Type B pancreatic cell (in vitro differentiated cells): ENCODE measurements at regions not wholly inside any gene's neighbourhood (a gene's known extent, or its start where the extent isn't known, plus 50 kb on each side); places are given as distances from the start of the nearest gene placed in this dataset.

ENCODE experiments used
- DNase-seq: peaks from one replicate; pipeline ENCODE4 v3.0.0; 2021; ENCODE audit warnings: mixed read lengths; ENCODE audit not compliant: unreplicated experiment; ENCODE audit errors: extremely low spot score
- H3K27ac Mint-ChIP-seq: 2 replicates; pipeline ENCODE4 v1.8.0; 2021; ENCODE audit warnings: mild to moderate bottlenecking, mixed read lengths
- H3K27me3 Mint-ChIP-seq: 2 replicates; pipeline ENCODE4 v1.8.0; 2021; ENCODE audit warnings: mixed read lengths
- H3K36me3 Mint-ChIP-seq: 2 replicates; pipeline ENCODE4 v1.8.0; 2021; ENCODE audit warnings: mixed read lengths
- H3K4me1 Mint-ChIP-seq: one replicate; pipeline ENCODE4 v1.8.0; 2021; ENCODE audit warnings: mixed read lengths; ENCODE audit not compliant: unreplicated experiment
- H3K4me3 Mint-ChIP-seq: 2 replicates; pipeline ENCODE4 v1.8.0; 2021; ENCODE audit warnings: mild to moderate bottlenecking, mixed read lengths
- H3K9me3 Mint-ChIP-seq: 2 replicates; pipeline ENCODE4 v1.8.0; 2021; ENCODE audit warnings: mixed read lengths
- CTCF ChIP-seq: fragments of 200-600 bp; sonication (generic); conservative IDR thresholded peaks from 2 replicates; pipeline ENCODE4 v1.5.0; 2021; ENCODE audit warnings: antibody characterized with exemption, mild to moderate bottlenecking

- Mint-ChIP-seq H3K4me1 (no peaks in the 10 kb centered on the region), H3K9me3 (peaks cover 2% of the 10 kb centered on the region), H3K27ac (no peak overlapping the region), H3K27me3 (no peaks in the 10 kb centered on the region), H3K4me3 (no peak overlapping the region), H3K36me3 (no peaks in the 10 kb centered on the region)
- no peak for TF ChIP-seq CTCF
- DNase-seq: no peak
These were observed 775.6 kb downstream of the LTN1 start for GRCh38 chr21:28216976-28217523.

- Mint-ChIP-seq H3K36me3 (no peaks in the 10 kb centered on the region), H3K27ac (no peak overlapping the region), H3K4me3 (no peak overlapping the region), H3K4me1 (no peaks in the 10 kb centered on the region), H3K27me3 (no peaks in the 10 kb centered on the region), H3K9me3 (peaks cover 4% of the 10 kb centered on the region)
- no peak for TF ChIP-seq CTCF
- DNase-seq: no peak
These were observed 777.3 kb downstream of the LTN1 start for GRCh38 chr21:28215214-28215954.

DNA sequence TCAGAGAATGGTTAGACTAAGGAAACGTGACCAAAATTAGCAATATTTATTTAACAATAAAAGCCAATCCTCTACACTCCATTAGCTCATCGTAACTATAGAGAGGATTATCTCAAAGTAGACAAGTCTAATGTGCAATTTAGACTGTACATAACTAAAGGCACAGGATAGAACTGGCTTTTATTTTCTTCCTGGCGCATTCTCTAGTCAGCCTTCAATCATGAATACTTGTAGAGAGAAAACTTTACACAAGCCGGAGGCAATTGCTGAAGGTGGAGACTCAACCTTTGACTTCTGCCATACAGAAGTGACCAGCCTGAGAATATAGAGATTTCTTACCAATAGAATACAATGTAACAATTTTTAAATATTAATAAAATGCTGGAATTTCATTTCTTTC is 777.9 kb downstream of the LTN1 start:
- TF ChIP-seq CTCF: no peak
- Mint-ChIP-seq H3K27me3 (no peaks in the 10 kb centered on the region), H3K9me3 (peaks cover 4% of the 10 kb centered on the region), H3K4me1 (no peaks in the 10 kb centered on the region), H3K4me3 (no peak overlapping the region), H3K27ac (no peak overlapping the region), H3K36me3 (no peaks in the 10 kb centered on the region)
- DNase-seq: no peak

- no peaks in the 10 kb centered on the region for H3K27me3 Mint-ChIP-seq
- H3K9me3 Mint-ChIP-seq: peaks cover 9% of the 10 kb centered on the region
These were observed 779.4 kb downstream of the LTN1 start for GRCh38 chr21:28213261-28213660.

GRCh38 chr21:28212061-28212460 is 780.6 kb downstream of the LTN1 start:
- TF ChIP-seq CTCF: no peak
- Mint-ChIP-seq H3K4me3 (no peak overlapping the region), H3K27ac (no peak overlapping the region), H3K27me3 (no peaks in the 10 kb centered on the region), H3K36me3 (no peaks in the 10 kb centered on the region), H3K9me3 (peaks cover 9% of the 10 kb centered on the region), H3K4me1 (peaks cover 11% of the 10 kb centered on the region)
- DNase-seq: no peak

More at GRCh38 chr21:28213261-28213660, 779.4 kb downstream of the LTN1 start:
- no peak overlapping the region for H3K27ac Mint-ChIP-seq
- no peak for TF ChIP-seq CTCF
- no peaks in the 10 kb centered on the region for H3K36me3 Mint-ChIP-seq
- peaks cover 4% of the 10 kb centered on the region for H3K4me1 Mint-ChIP-seq
- no peak overlapping the region for H3K4me3 Mint-ChIP-seq
- DNase-seq: no peak
